LNCaP clone FGC (cell line): ENCODE measurements at regions not wholly inside any gene's neighbourhood (a gene's known extent, or its start where the extent isn't known, plus 50 kb on each side); places are given as distances from the start of the nearest gene placed in this dataset.

ENCODE experiments used
- DNase-seq: peaks from one replicate; pipeline ENCODE4 v3.0.0-alpha.2; 2011; ENCODE audit warnings: low read depth
- H3K4me3 ChIP-seq: 2 replicates; pipeline ENCODE4 v1.5.1; 2011; ENCODE audit warnings: mild to moderate bottlenecking, low read depth, low read length, control low read depth
- TF ChIP-seq, protein P1 (sequence below): IDR thresholded peaks from 2 replicates; pipeline ENCODE4 v1.5.1; 2012; ENCODE audit warnings: mild to moderate bottlenecking; ENCODE audit not compliant: control insufficient read depth, insufficient read depth; ENCODE audit errors: extremely low read depth

GRCh38 chr14:42624980-42625761 is 1018.5 kb downstream of the LRFN5 start:
- DNase-seq, result no peak
- TF ChIP-seq, protein P1, sequence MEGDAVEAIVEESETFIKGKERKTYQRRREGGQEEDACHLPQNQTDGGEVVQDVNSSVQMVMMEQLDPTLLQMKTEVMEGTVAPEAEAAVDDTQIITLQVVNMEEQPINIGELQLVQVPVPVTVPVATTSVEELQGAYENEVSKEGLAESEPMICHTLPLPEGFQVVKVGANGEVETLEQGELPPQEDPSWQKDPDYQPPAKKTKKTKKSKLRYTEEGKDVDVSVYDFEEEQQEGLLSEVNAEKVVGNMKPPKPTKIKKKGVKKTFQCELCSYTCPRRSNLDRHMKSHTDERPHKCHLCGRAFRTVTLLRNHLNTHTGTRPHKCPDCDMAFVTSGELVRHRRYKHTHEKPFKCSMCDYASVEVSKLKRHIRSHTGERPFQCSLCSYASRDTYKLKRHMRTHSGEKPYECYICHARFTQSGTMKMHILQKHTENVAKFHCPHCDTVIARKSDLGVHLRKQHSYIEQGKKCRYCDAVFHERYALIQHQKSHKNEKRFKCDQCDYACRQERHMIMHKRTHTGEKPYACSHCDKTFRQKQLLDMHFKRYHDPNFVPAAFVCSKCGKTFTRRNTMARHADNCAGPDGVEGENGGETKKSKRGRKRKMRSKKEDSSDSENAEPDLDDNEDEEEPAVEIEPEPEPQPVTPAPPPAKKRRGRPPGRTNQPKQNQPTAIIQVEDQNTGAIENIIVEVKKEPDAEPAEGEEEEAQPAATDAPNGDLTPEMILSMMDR, result no peak
- no peak overlapping the region for H3K4me3 ChIP-seq

DNA sequence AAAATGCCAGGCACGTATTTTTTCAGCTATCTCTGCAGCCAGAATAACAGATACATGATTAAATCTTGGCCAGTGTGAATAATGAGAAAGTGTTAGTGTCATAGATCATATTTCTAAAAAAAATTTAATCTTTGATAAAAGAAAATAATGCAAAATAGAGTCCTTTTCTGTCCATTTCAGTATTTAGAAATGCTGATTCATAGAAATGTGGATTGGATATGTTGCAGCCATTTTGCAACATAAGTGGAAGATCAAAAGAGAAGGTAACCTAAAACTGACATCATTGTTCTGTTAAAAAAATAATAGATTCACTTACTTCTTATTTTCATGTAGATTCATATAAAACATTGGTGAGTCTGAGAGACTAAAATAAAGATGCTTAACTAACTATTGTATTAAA is 1010.3 kb downstream of the LRFN5 start:
- TF ChIP-seq, protein P1, result no peak
- no peak overlapping the region for H3K4me3 ChIP-seq
- DNase-seq, result no peak

- H3K4me3 ChIP-seq, result no peak overlapping the region
- no peak for DNase-seq
- TF ChIP-seq, protein P1, result no peak
Measured at GRCh38 chr14:42606839-42607238, 1000.2 kb downstream of the LRFN5 start.

- DNase-seq, result no peak
- TF ChIP-seq, protein P1, result no peak
- H3K4me3 ChIP-seq, result no peak overlapping the region
Measured at GRCh38 chr14:42602336-42602845, 995.7 kb downstream of the LRFN5 start.

- TF ChIP-seq, protein P1, result no peak
- H3K4me3 ChIP-seq, result no peak overlapping the region
- DNase-seq, result no peak
Measured at GRCh38 chr14:42572032-42572431, 965.4 kb downstream of the LRFN5 start.

- TF ChIP-seq, protein P1, result no peak
- no peak for DNase-seq
- no peak overlapping the region for H3K4me3 ChIP-seq
Measured at GRCh38 chr14:42569227-42569626, 962.6 kb downstream of the LRFN5 start.

DNA sequence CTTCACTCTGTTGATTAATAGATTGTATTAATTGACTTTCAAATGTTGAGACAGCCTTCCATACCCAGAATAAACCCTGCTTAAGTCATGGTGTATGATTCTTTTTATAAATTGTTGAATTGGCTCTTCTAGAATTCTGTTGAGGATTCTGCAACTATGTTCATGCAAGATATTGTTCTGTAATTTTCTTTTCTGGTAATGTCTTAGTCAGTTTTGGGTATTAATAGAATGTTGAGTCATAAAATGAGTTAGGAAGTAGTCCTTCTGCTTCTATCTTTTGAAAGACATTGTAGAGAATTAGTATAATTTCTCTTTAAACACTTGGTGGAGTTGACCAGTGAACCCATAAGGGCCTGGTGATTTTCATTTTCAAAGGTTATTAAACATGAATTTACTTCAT is 958.9 kb downstream of the LRFN5 start:
- no peak overlapping the region for H3K4me3 ChIP-seq
- DNase-seq, result no peak
- TF ChIP-seq, protein P1, result no peak
